ENCODE measurements at regions not wholly inside any gene's neighbourhood (a gene's known extent, or its start where the extent isn't known, plus 50 kb on each side); places are given as distances from the start of the nearest gene placed in this dataset.

DNA sequence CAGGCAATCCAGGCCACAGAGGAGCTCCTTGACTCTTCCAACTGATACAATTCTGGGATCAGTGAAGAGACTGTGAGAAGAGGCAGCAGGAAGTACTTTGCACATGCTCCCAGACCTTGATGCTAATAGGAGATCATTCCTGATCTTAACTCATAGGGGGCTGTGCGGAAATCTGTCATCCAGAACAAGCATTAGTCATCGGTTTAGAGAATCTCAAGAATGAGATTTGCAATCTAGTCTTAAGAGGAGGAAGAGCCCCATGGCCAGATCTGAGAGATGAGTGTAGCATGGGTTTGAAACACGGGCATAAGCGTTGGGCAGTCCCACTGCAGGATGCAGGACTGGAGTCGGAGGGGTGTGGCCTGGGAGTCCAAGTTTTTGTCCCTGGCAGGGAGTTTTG, 1081.1 kb downstream of the NAALADL2 start:
- TF ChIP-seq, protein P1, sequence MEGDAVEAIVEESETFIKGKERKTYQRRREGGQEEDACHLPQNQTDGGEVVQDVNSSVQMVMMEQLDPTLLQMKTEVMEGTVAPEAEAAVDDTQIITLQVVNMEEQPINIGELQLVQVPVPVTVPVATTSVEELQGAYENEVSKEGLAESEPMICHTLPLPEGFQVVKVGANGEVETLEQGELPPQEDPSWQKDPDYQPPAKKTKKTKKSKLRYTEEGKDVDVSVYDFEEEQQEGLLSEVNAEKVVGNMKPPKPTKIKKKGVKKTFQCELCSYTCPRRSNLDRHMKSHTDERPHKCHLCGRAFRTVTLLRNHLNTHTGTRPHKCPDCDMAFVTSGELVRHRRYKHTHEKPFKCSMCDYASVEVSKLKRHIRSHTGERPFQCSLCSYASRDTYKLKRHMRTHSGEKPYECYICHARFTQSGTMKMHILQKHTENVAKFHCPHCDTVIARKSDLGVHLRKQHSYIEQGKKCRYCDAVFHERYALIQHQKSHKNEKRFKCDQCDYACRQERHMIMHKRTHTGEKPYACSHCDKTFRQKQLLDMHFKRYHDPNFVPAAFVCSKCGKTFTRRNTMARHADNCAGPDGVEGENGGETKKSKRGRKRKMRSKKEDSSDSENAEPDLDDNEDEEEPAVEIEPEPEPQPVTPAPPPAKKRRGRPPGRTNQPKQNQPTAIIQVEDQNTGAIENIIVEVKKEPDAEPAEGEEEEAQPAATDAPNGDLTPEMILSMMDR (IDR thresholded peaks at IDR 0.05): no peak
- TF ChIP-seq EP300 (IDR thresholded peaks at IDR 0.05): no peak

Measured in gastroesophageal sphincter (tissue), 3 donors.